Activated T-cell treated with anti-CD3 and anti-CD28 coated beads for 24 hours (primary cell): ENCODE measurements at regions not wholly inside any gene's neighbourhood (a gene's known extent, or its start where the extent isn't known, plus 50 kb on each side); places are given as distances from the start of the nearest gene placed in this dataset.
"Not testable (repeated sequence)": the region's sequence is repeated elsewhere in the genome, so short reads cannot be mapped to it uniquely, and the experiment has no call there.

Experiments used
- DNase-seq: peaks from one replicate; pipeline ENCODE4 v3.0.0-alpha.2; 2020; ENCODE audit warnings: low read depth

GRCh38 chr6:86476311-86476710, 461.0 kb upstream of the HTR1E start:
- no peak for DNase-seq

GRCh38 chr6:86474081-86474480, 463.2 kb upstream of the HTR1E start:
- no peak for DNase-seq

DNA sequence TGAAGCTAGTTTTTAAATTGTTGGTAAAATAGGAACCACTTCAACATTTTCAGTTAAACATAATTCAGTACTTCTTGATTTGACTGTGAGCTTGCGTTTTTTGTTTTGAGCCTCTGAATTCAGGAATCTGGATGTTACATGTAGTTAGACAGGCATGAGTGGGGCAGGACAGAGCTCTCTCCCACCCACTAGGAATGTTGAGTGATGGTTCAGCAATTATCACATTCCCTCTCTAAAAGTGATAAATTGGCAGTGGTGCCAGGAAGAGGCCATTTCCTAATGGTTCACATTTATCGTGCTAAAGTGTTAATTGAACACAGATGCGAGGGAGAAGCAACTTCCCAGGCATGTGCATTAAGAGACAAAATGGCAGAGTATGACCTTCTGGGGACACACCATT, 465.5 kb upstream of the HTR1E start:
- no peak for DNase-seq

GRCh38 chr6:86459978-86460377, 477.4 kb upstream of the HTR1E start:
- no peak for DNase-seq

DNA sequence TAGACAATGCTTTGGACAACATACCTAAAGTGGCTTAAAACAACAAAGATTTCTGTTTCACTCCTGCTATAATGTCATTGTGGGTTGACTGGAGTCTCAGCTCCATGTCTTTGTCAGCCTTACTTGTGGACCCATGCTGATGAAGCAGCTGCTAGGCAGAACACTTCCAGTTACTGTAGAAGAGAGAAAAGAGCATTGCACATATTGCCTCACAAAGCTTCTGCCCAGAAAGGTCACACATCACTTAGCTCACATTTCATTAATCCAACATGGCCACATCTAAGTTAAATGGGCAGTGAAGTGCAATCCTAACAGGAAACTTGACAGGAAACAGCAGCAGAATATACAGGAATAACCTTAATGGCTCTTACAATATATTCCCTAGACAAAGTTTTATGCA, 480.5 kb upstream of the HTR1E start:
- DNase-seq, result no peak

DNA sequence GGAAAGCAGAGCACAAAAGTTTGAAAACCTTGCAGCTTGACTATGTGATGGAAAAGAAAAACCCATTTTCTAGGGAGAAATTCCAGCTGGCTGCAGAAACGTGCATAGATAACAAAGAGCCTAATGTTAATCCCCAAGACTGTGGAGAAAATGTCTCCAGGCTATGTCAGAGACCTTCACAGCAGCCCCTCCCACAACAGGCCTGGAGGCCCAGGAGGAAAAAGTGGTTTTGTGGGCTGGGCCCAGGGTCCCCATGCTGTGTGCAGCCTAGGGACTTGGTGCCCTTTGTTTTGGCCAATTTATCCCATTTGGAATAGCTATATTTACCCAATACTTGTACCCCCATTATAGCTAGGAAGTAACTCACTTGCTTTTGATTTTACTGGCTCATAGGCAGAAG, 484.1 kb upstream of the HTR1E start:
- DNase-seq, result no peak

DNA sequence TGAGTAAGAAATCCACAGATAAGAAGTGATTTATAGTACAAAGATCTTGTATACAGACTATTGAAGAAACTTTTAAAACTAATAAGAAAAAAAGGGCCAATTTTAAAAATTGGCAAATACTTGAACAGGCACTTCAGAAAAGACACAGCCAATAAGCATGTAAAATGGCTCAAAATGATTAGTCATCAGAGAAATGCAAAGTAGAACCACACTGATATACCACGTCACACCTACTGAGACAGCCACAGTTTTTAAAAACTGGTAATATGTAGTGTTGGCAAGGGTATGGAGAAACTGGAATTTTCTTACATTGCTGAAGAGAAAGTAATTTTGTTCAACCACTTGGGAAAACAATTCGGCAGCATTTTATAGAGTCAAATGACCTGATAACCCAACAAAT, 488.9 kb upstream of the HTR1E start:
- DNase-seq, result no peak

DNA sequence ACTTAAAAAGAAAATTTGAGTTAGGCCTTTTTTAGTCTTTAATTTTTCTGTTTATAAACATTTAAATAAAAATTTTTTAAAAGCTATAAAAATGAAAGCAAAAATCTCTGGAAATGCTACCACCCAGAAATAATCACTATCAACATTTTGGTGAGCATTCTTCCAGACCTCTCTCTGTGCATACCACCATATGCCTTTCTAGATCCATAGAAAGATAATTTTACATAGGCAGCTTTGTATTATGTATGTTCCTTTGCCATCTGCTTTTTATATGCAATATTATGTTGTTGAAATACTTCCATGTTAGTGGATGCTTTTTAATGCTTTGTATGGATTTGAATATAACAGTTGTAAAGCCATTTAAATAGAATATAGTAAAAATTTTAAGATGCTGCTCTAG, 496.7 kb upstream of the HTR1E start:
- no peak for DNase-seq

DNA sequence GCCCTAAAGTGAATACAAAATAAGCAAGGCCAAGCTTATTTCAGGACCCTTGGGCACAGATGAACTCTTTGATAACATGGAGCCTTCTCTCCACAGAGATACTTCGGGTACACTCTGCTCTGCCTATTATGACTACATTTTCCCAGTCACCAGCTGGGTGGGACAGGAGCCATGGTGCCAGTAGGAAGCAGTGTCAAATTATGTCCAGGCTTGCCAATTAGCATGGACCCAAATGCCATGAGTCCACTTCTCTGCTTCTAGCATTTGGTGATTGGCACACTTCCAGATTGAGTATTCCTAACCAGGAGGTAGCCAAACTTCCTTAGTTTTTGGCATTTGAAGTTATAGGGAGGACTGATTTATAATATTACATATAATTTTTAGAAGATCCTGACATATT, 513.8 kb upstream of the HTR1E start:
- no peak for DNase-seq

DNA sequence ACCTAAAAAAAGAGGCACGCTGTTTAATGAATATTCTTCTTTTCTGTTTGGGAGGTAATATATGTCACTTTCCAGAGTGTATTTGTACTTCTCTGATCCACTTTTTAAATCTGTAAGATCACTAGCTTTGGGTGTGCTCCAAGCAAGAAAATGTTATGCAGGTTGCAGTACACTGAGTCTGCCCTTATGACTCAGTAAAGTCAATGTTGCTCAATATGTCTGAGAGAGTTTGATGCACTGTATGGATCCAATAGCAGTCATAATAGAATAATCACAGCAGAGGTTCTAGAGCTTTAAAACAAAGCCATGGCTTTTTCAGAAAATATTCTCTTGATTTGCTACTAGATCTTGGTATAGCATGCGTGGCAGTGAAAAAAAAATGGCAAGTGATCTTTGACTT, 525.3 kb upstream of the HTR1E start:
- no peak for DNase-seq

DNA sequence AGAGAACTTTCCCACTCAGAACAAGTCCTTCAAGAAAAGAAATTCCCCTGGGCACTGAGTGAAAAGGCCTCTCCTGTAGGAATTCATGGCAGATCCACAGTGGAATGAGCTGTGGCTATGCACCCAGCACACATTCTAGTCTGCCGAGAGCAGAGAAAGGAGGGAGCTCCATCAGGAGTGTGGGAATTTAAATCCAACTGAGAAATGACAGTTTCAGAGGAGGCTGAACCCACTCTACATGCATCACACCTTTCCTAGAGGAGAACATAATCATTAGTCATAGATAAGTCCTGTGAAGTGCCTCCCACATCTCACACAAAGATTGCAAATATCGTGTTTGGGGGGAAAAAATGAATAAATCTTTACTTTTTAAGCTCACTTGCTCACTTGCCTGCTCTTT, 530.2 kb upstream of the HTR1E start:
- DNase-seq, result no peak

GRCh38 chr6:86392850-86393249, 544.5 kb upstream of the HTR1E start:
- not testable (repeated sequence) for DNase-seq

- DNase-seq, result no peak
Measured at GRCh38 chr6:86380571-86381125, 556.7 kb upstream of the HTR1E start.

GRCh38 chr6:86357877-86358276, 579.5 kb upstream of the HTR1E start:
- DNase-seq, result no peak

- no peak for DNase-seq
Measured at GRCh38 chr6:86355271-86355670, 582.1 kb upstream of the HTR1E start.

- DNase-seq, result no peak
Measured at GRCh38 chr6:86331919-86332318, 605.4 kb upstream of the HTR1E start.

GRCh38 chr6:86331265-86331840, 606.0 kb upstream of the HTR1E start:
- no peak for DNase-seq

- no peak for DNase-seq
Measured at GRCh38 chr6:86306210-86306609, 631.1 kb upstream of the HTR1E start.

GRCh38 chr6:86285876-86286275, 643.2 kb upstream of the SYNCRIP start:
- DNase-seq, result no peak

- not testable (repeated sequence) for DNase-seq
Measured at GRCh38 chr6:86284809-86285480, 642.3 kb upstream of the SYNCRIP start.

- DNase-seq, result not testable (repeated sequence)
Measured at GRCh38 chr6:86283596-86283995, 640.9 kb upstream of the SYNCRIP start.

DNA sequence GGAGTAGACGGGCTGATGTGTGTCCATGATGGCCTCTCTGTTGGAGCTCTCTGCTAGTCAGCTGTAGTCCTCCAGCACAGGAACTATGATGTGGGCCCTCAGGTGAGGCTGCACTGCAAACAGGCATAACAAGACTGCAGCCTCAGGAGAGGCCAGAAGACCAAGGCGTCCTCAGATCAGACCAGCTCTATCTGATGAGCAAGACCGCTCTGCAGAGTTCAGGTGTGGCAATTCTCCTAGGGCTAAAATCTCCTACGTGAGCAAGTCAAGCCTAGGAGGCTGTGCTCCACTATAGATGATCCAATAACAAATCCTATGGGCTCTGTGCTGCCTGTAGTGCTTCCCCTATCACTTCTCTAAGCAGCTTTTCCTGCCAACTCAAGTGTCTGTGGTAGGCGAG, 633.4 kb upstream of the SYNCRIP start:
- no peak for DNase-seq

DNA sequence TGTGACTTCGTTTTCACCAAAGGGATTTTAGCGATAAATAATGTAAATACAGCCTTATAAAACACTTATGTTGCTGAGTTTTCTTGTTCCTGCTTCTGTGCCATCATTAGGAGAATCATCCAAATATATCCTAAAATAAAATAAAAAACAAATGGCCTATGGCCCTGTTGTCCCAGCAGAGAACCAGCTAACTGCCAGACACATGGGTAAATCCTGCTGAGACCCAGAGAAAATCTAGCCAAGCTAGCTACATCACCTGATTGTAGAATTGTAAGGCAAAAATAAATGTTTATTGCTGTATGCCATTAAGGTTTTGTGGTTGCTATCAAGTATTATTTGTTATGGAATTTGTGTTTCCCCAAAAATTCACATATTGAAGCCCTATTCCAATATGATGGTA, 631.2 kb upstream of the SYNCRIP start:
- DNase-seq, result no peak

DNA sequence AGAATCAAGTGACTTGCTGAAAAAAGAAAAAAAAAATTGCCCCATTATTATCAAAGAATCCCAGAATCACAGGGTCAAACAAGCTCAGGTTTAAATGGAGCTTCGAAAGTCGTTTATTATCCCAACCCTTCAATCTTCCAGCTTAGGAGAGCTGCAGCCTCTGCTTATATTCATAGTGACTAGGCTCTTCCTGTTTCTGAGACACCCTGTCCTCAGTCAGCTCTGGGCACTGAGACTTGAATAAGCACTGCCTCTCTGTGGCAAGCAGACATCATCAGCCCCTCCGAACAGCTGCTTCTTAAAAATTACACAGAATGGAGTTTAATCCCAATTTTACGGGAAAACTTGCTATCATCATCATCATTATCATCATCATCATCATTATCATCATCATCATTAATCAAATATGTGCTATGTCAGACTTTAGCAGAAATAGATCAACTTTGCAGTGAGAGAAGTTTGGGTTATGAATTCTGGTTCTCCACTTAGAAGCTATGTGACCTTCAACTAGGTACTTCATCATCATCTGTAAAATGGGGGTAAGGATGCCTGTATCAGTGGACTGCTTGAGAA, 614.0 kb upstream of the SYNCRIP start:
- DNase-seq, result no peak
